Neural cell (in vitro differentiated cells): ENCODE measurements at regions not wholly inside any gene's neighbourhood (a gene's known extent, or its start where the extent isn't known, plus 50 kb on each side); places are given as distances from the start of the nearest gene placed in this dataset.

Source experiments
- EP300 ChIP-seq: fragments of 450-650 bp; conservative IDR thresholded peaks from 2 replicates; pipeline ENCODE4 v1.6.1; 2014; ENCODE audit warnings: antibody characterized with exemption, mild to moderate bottlenecking, moderate library complexity; ENCODE audit not compliant: poor library complexity, severe bottlenecking
- EZH2 ChIP-seq: fragments of 200-600, 300-800 bp; shearing (Covaris generic), sonication (generic); IDR thresholded peaks from 2 replicates; pipeline ENCODE4 v1.6.1; 2014; ENCODE audit warnings: antibody characterized with exemption, low read length, borderline replicate concordance, mild to moderate bottlenecking; ENCODE audit not compliant: insufficient read depth, poor library complexity, severe bottlenecking
- TF ChIP-seq, protein P1 (sequence below): fragments of 450-650 bp; IDR thresholded peaks from 2 replicates; pipeline ENCODE4 v1.5.1; 2014; ENCODE audit warnings: antibody characterized with exemption, mild to moderate bottlenecking, moderate library complexity; ENCODE audit not compliant: poor library complexity, severe bottlenecking

DNA sequence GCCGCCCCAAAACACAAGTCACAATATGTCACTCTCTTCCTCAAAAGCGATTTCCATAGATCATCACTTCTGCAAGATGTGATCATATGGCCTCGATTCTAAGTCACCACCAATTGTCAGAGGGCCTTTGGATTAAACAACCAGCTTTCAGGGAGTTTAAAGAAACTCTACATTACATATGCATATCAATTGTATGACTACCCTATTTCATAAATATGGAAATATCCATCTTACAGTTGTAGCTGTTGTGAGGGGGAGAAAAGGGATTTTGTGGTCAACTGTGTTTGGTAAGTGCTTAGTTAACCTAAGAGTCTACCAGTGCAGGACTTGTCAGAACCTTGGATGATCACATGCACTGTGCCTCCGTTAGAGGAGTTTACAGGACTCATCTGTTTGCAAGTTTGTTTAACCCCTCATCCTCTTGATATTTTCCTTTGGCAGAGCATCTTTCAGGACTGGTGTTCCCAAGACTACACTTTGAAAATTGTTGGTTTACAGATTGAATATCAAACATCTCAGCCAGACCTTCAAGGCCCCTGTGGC is 99.9 kb downstream of the CHST1 start:
- TF ChIP-seq EP300 (no peak), EZH2 (no peak)
- TF ChIP-seq, protein P1, sequence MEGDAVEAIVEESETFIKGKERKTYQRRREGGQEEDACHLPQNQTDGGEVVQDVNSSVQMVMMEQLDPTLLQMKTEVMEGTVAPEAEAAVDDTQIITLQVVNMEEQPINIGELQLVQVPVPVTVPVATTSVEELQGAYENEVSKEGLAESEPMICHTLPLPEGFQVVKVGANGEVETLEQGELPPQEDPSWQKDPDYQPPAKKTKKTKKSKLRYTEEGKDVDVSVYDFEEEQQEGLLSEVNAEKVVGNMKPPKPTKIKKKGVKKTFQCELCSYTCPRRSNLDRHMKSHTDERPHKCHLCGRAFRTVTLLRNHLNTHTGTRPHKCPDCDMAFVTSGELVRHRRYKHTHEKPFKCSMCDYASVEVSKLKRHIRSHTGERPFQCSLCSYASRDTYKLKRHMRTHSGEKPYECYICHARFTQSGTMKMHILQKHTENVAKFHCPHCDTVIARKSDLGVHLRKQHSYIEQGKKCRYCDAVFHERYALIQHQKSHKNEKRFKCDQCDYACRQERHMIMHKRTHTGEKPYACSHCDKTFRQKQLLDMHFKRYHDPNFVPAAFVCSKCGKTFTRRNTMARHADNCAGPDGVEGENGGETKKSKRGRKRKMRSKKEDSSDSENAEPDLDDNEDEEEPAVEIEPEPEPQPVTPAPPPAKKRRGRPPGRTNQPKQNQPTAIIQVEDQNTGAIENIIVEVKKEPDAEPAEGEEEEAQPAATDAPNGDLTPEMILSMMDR, result no peak
